NCI-H2107 treated with DMSO at 0.1 percent for 48 hours (cell line): ENCODE measurements at regions not wholly inside any gene's neighbourhood (a gene's known extent, or its start where the extent isn't known, plus 50 kb on each side); places are given as distances from the start of the nearest gene placed in this dataset.

ENCODE experiments used
- DNase-seq: peaks from one replicate; lab custom pipeline; 2025; ENCODE audit not compliant: unreplicated experiment; lab: John Stamatoyannopoulos, UW

DNA sequence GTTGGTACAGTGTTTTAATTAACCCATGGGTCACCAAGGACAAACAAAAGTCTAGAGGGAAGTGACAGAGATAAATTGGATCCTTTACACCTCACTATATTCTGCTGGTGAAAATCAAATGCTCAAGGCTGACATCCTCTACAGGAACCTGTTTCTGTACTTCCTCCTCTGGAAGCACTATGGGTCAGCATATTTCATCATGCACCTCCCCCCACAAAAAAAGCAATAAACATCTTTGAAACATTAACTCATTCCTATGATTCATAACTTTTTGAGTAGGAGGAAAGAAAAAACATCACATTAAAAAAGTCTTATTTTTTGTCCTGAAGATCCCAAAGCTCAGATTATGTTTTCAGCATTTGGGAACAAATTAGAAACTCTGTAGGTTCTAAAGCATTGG, 588.3 kb upstream of the SGCG start:
- DNase-seq, result no peak

- DNase-seq, result no peak
Observed at GRCh38 chr13:22594041-22594440, 586.7 kb upstream of the SGCG start.

DNA sequence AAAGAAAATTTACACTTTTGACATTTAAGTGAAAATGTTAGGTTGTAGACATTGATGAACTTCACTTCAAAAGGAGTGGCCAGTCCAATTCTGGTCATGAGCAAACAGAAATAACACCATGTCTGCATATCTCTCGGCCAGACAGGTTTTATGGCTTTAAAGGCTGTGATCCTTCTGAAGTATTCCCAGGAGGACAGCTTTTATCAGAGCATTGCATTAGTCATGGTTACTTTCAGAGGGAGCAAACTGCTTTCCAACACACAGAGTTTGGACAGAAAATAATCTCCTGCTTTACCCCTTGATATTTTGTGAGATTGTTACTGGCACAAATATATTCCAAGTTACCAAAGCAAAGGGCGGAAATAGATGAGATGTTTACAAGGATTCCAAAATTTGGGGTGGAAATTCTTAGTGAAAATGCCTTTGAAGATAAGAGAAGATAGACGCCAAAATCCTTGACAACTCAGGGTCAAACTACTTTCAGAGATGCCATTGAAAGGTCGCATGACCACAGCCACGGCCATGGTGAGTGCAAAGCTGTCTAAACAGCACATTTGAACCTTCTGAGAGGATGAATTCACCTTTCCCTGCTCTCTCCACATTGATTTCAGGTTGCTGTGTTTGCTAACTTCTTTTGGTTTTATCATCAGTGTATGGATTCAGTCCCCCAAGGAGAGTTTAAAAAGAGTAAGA, 584.5 kb upstream of the SGCG start:
- no peak for DNase-seq

GRCh38 chr13:22599156-22599555, 581.6 kb upstream of the SGCG start:
- no peak for DNase-seq

GRCh38 chr13:22618002-22618401, 562.8 kb upstream of the SGCG start:
- no peak for DNase-seq

- no peak for DNase-seq
Observed at GRCh38 chr13:22625691-22626090, 555.1 kb upstream of the SGCG start.

- no peak for DNase-seq
Observed at GRCh38 chr13:22629374-22629773, 551.4 kb upstream of the SGCG start.

DNA sequence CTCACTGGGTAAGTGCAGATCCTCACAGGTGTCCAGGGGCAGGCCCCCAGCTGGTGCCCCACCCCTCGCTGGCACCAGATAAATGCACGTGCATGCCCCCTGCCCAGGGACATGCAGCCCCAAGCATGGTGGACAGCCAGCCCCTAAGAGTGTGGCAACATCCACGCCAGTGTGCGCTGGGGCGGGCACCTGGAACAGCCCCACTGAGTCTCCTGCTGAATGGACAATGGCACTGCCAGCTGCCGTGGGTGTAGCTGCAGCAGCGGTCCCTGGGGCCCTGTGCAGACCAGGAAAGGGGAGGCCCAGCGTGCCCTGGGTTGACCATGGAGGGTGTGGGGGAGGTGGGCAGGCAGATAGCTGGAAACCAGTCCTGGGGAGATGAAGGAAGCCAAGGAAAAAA, 538.7 kb upstream of the SGCG start:
- DNase-seq, result no peak

DNA sequence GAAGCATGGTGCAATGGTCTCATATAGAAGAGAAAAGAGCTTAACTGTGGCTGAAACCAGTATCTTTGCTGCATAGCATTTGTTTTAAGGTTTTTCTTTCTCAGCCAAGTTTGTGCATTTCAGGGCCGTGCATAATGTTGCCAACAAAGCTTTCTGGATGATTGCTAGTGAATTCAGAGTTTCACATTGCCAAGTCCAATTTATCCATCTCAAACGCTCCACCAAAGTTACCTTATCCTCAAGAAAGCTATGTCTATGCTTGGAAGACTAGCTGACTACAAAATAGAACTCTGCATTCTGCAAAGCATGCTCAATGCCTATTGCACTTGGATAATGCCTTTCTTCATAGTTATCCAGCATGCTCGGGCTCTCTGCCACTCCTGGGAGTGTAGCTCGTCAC, 535.8 kb upstream of the SGCG start:
- no peak for DNase-seq

GRCh38 chr13:22647156-22647850, 533.5 kb upstream of the SGCG start:
- DNase-seq, result no peak

- no peak for DNase-seq
Observed at GRCh38 chr13:22648320-22648801, 532.4 kb upstream of the SGCG start.

- no peak for DNase-seq
Observed at GRCh38 chr13:22652796-22653195, 528.0 kb upstream of the SGCG start.

- no peak for DNase-seq
Observed at GRCh38 chr13:22653866-22654265, 526.9 kb upstream of the SGCG start.

DNA sequence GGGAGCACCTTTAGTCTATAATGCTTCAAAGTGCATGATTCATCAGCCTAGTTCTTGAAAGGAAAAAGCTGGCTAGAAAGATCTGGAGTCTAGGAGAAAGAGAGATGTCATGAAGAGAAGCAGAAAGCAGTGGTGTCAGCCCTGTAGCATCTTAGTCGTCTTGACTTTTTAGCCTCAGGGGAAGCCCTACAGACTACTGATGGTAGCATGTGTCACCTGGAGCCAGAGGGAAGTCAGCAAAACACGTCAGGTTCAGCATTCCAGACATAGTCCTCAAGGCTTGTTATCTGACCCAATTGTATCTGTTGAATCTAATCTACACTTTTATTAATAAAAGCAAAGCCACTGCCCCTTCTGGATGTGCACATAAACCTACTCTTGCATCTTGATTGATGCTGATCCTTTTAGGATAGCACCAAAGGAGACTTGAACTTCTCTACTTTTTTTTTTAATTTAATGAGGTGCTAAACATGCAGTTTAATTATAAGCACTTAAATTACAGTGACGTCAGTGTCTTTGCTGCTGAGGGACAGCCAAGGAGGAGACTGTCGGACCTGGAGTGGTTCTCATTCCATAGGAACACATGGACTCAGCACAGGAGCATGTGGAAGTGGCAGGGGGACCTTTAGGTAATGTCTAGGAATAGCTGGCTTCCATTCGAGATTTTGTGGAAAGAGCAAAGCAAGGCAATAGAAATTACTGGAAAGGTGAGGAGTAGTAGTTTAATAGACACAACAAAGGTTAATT, 525.5 kb upstream of the SGCG start:
- no peak for DNase-seq

DNA sequence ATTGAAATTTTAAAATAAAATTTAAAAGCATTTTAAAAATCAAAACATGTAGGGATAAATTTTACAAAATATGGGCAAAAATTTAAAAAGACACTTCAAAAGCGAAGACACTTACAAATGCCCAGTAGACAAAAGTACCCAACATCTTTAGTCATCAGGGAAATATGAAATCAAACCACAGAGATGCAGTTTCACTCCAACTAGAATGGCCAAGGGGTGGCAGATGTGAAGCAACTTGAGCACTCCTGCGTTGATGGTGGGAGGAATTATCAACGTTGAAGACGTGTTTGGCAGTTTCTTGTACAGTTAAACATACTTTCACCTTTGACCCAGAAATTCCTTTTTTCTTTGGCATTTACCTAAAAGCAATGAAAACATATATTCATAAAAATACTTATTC, 518.0 kb upstream of the SGCG start:
- no peak for DNase-seq

DNA sequence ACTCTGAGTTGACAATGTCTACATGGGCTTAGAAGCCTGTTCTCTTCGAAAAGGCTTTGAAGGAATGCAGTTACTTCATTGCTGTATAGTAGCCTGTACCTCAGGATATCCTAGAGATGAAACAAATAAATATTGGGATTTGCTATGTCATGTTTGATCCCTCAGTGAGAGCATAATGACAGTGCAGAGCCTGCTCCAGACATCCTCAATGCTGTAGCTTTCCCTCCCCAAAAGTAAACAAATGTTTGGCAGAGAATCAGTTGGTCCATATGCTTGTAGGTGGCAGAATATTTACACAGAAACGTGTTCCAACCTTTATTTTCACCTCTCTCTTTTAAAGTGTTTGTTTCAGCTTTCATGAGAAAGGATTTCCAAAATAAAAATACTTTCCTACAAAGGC, 515.3 kb upstream of the SGCG start:
- no peak for DNase-seq

GRCh38 chr13:22690756-22691155, 490.0 kb upstream of the SGCG start:
- no peak for DNase-seq

DNA sequence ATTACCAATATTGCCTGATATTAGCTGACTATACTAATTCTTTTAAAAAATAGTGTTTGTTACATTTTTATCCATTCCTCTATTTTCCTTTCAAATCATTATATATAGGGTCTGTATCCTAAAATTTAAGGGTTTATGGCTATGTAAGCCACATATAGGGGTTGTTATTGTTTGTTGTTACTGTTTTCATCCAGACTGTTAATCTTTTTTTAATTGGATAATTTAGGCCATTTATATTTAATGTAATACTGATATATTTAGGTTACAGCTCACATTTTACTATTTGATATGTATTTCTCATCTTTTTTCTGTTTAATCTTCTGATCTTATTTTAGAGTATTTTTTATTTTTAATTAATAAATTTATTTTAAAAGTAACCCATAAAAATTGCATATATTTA, 487.1 kb upstream of the SGCG start:
- no peak for DNase-seq

DNA sequence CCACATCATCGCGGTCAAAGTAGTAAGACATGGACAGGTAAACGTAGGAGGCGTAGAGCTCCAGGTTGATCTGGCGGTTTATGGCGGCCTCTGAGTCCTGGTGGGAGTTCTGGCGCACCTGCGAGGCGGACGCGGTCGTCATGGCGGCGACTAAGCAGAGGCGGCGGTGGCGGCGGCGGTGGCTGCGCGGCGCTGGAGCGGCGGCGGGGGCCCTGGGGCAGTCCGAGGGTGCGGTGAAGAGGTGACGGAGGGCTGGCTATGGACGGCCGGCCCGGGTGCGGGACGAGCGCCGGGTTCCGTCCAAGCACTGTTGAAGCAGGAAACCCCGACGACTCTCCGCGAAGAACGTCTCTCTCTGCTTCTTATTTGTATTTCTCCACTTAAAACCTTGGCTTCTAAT, 484.3 kb upstream of the SGCG start:
- no peak for DNase-seq

DNA sequence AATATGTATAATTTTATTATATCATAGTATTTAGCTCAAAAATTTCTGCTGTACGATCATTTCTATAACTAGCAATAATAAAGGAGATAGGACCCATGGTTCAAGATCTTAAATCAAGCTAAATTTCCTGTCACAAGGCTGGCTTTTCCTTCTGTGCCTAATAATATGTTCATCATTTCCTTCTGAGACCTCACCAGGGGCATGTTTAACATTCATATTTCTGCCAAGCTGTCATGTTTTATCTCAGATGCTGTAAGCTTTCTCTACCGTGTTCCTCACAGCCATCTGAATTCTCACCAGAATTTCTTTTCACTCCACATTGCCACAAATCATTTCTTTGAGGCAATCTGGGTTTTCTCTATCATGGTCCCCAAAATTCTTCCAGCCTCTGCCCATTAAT, 482.3 kb upstream of the SGCG start:
- DNase-seq, result no peak

DNA sequence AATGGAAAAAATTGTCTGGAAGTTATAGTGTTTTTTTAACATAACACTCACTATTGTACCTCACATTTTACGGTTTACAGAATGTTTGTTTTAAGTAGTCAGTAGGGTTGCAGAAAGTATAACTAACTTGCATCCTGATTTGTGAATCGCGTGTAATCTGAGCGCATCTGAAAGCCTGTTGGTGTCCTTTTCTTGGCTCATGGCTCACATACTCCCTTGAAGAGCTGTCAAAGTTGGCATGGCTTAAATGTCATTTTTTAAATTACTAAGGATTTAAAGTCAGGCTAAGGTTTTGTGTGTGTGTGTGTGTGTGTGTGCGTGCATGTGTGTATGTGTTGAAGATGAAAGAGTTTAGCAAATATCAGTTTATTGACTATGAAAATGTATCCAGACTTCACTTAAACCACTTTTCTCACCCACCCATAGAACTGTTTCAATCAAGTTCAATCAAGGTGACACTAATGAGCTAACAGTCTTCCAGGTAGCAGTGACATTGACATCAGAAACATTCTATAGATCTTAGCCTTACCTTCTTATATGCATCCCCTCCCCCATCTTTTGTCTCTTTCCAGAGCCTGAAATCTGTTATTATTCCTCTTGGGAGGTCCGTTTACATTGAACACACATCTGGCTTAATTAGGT, 480.4 kb upstream of the SGCG start:
- no peak for DNase-seq
